Stimulated activated naive CD8-positive, alpha-beta T cell treated with anti-CD3 and anti-CD28 coated beads, Interleukin-15, amount 100 ng/mL, for 72 hours (primary cell): ENCODE measurements at regions not wholly inside any gene's neighbourhood (a gene's known extent, or its start where the extent isn't known, plus 50 kb on each side); places are given as distances from the start of the nearest gene placed in this dataset.
A peak's percentile ranks its signal among the peaks of the same experiment; 100 is the strongest.
"Not testable (repeated sequence)": the region's sequence is repeated elsewhere in the genome, so short reads cannot be mapped to it uniquely, and the experiment has no call there.

ENCODE experiments used
- ATAC-seq: fragments of 150-1000 bp; cut with Tn5 transposase; 2 replicates; pipeline ENCODE4 v1.10.0; 2021; ENCODE audit warnings: mild to moderate bottlenecking, moderate library complexity
- DNase-seq, 2 donors: peaks; one replicate each; pipeline ENCODE4 v3.0.0; 2021 to 2022
- H3K27ac Mint-ChIP-seq, 2 donors: one replicate each; pipeline ENCODE4 v1.8.0; 2022; ENCODE audit warnings: mild to moderate bottlenecking in 2 of 2, mixed read lengths in 2 of 2, moderate library complexity in 2 of 2
- H3K27me3 Mint-ChIP-seq: one replicate; pipeline ENCODE4 v1.8.0; 2022; ENCODE audit warnings: mixed read lengths
- H3K4me1 Mint-ChIP-seq: one replicate; pipeline ENCODE4 v1.8.0; 2022; ENCODE audit warnings: mild to moderate bottlenecking, mixed read lengths
- H3K4me3 Mint-ChIP-seq, 2 donors: one replicate each; pipeline ENCODE4 v1.8.0; 2022; ENCODE audit warnings: mild to moderate bottlenecking in 2 of 2, mixed read lengths in 2 of 2, moderate library complexity in 1 of 2
- H3K9me3 Mint-ChIP-seq, 2 donors: one replicate each; pipeline ENCODE4 v1.8.0; 2022; ENCODE audit warnings: mixed read lengths in 2 of 2

DNA sequence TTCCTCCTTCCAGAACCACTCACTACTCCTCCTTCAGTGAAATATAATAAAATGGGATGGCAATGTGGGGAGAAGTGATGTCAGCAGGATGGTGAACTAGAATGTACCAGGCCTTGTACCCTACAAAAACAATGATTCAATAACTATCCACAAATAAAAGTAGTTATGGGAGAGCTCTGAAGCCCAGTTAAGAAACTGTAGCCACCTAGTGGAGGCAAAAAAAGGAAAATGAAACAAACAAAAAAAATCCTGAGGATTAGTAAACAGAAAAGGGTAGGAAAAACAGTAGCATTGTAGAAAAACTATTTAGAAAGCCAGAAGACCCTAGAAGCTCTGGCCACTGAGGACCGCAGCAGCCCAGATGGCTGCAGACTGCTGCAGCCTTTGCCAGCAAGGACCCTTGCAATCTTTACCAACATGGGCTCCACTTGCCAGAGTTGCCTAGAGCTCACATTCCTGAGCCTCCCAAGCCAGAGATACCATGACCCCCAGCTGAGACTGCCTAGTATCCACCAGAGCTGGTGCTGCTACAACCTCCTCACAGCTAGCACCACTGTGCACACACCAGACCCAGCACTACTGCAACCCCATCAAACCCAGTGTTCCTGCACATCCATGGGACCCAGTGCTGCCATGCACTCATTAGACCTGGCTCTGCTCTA is 259.7 kb upstream of the MSX2 start:
- peaks cover 18% of the 10 kb centered on the region for H3K27me3 Mint-ChIP-seq
- DNase-seq: no peak
- peaks cover 0 to 7% of the 10 kb centered on the region in 2 donors for H3K9me3 Mint-ChIP-seq
- H3K4me1 Mint-ChIP-seq: peaks cover 7% of the 10 kb centered on the region
- ATAC-seq: no peak
- no peak overlapping the region for H3K4me3 Mint-ChIP-seq
- H3K27ac Mint-ChIP-seq: no peak overlapping the region

- not testable (repeated sequence) for H3K27me3 Mint-ChIP-seq, DNase-seq
These were observed 252.9 kb upstream of the MSX2 start for GRCh38 chr5:174471528-174471927.

DNA sequence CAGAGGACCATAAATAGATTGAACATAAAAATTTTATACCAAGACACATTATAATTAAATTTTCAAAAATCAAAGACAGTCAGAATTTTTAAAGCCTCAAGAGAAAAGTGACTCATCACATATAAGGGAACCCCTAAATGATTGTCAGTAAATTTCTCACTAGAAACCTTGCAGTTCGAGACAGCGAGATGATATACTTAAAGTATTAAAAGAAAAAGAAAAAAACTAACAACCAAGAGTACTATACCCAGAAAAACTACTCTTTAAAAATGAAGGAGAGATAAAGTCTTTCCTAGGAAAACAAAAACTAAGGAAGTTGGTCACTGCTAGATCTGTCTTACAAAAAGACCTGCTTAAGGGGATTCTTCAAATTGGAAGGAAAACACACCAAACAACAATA is 251.4 kb upstream of the MSX2 start:
- Mint-ChIP-seq H3K4me1 (no peaks in the 10 kb centered on the region), H3K27me3 (no peaks in the 10 kb centered on the region), H3K4me3 (no peak overlapping the region), H3K27ac (no peak overlapping the region), H3K9me3 (peaks cover 5 to 25% of the 10 kb centered on the region in 2 donors)
- ATAC-seq: no peak
- DNase-seq: no peak

More at GRCh38 chr5:174471528-174471927, 252.9 kb upstream of the MSX2 start:
- ATAC-seq, H3K27ac Mint-ChIP-seq, H3K4me3 Mint-ChIP-seq, H3K4me1 Mint-ChIP-seq: not testable (repeated sequence)
- H3K9me3 Mint-ChIP-seq: peaks cover 5 to 33% of the 10 kb centered on the region in 2 donors

DNA sequence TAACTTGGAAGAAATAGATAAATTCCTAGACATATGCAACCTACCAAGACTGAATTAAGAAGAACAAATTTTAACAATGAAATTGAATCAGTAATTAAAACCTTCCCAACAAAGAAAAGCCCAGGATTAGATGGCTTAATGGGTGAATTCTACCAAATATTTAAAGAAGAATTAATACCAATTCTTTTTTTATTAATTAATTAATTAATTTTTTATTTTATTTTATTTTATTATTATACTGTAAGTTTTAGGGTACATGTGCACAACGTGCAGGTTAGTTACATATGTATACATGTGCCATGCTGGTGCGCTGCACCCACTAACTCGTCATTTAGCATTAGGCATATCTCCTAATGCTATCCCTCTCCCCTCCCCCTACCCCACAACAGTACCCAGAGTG is 248.4 kb upstream of the MSX2 start:
- H3K9me3 Mint-ChIP-seq: peaks cover 5 to 30% of the 10 kb centered on the region in 2 donors
- not testable (repeated sequence) for DNase-seq, H3K4me1 Mint-ChIP-seq, H3K4me3 Mint-ChIP-seq, ATAC-seq, H3K27me3 Mint-ChIP-seq, H3K27ac Mint-ChIP-seq

DNA sequence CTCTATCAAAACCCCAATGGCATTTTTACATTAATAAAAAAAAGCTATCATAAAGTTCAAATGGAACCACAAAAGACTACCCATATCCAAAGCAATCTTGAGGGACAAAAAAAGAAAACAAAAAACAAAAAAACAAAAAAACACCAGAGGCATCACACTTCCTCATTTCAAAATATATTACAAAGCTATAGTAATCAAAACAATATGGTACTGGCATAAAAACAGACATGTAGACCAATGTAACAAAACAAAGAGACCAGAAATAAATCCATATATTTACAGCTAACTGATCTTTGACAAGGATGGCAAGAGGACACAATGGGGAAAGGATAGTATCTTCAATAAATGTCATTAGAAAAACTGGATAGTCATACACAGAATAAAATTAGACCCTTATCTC is 245.1 kb upstream of the MSX2 start:
- Mint-ChIP-seq H3K27ac (peak overlapping the region in 1 of 2 donors; percentile 30), H3K4me1 (no peaks in the 10 kb centered on the region), H3K4me3 (no peak overlapping the region), H3K9me3 (peaks cover 5 to 29% of the 10 kb centered on the region in 2 donors), H3K27me3 (peaks cover 8% of the 10 kb centered on the region)
- ATAC-seq (no peak), DNase-seq (no peak)

DNA sequence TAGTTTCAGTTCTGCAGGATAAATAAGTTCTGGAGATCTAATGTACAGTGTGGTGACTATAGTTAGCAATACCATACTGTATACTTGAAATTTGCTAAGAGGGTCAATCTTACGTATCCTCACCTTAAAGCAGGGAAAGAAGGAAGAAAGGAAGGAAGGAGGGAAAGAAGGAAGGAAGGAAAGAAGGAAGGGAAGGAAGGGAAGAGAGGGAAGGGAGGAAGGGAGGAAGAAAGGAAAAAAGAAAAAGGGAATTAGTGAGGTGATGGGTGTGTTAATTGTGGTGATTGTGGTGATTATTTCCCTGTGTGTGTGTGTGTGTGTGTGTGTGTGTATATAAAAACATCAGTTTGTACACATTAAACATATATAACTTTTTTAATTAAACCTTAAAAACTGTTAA is 242.6 kb upstream of the MSX2 start:
- peaks cover 6 to 29% of the 10 kb centered on the region in 2 donors for H3K9me3 Mint-ChIP-seq
- DNase-seq (no peak), ATAC-seq (no peak)
- no peak overlapping the region for H3K4me3 Mint-ChIP-seq
- no peaks in the 10 kb centered on the region for H3K4me1 Mint-ChIP-seq
- peak overlapping the region in 1 of 2 donors; percentile 55 for H3K27ac Mint-ChIP-seq
- H3K27me3 Mint-ChIP-seq: peaks cover 11% of the 10 kb centered on the region

- DNase-seq: no peak
- no peak for ATAC-seq
- Mint-ChIP-seq H3K4me1 (no peaks in the 10 kb centered on the region), H3K27me3 (peaks cover 20% of the 10 kb centered on the region), H3K27ac (no peak overlapping the region), H3K4me3 (no peak overlapping the region), H3K9me3 (peaks cover 12 to 38% of the 10 kb centered on the region in 2 donors)
These were observed 241.8 kb upstream of the MSX2 start for GRCh38 chr5:174482607-174483024.

- no peak for DNase-seq
- Mint-ChIP-seq H3K27ac (no peak overlapping the region), H3K27me3 (peaks cover 23% of the 10 kb centered on the region), H3K9me3 (peaks cover 12 to 38% of the 10 kb centered on the region in 2 donors), H3K4me1 (no peaks in the 10 kb centered on the region), H3K4me3 (no peak overlapping the region)
- ATAC-seq: no peak
These were observed 241.0 kb upstream of the MSX2 start for GRCh38 chr5:174483411-174483810.

- DNase-seq (no peak), ATAC-seq (no peak)
- H3K27me3 Mint-ChIP-seq: peaks cover 14% of the 10 kb centered on the region
- peaks cover 12 to 26% of the 10 kb centered on the region in 2 donors for H3K9me3 Mint-ChIP-seq
- H3K4me1 Mint-ChIP-seq: no peaks in the 10 kb centered on the region
- no peak overlapping the region for H3K4me3 Mint-ChIP-seq
- no peak overlapping the region for H3K27ac Mint-ChIP-seq
These were observed 235.2 kb upstream of the MSX2 start for GRCh38 chr5:174489215-174489614.

DNA sequence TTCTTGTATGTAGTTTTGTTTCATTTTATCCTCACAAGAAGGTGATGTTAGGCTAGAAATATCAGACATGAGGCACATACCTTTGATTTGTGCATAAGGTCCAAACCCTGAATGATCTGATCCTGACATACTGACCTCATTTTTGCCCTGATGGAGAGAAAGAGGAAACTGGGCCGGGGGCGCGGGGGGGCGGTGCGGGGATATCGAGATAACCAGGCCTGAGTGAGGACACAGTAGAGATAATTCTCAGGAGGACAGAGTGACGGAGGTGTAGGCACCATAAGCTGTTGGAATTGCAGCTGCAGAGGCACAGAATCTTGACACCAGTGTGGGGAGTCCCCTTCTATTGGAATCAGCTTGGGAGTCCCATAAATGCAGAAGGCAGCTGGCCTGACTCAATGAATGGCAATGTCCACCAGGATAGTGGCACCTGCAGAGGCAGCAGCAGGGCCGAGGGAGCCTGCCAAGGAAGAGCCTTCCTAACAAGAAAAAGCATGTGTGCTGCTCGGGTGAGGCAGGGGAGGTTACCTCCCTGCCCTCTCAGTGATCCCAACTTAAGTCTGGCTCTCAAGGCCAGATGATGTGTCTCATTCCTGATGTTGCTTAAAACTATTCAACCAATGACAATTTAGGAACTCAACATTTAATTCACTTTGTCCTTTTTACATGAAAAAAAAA is 234.3 kb upstream of the MSX2 start:
- DNase-seq: no peak
- no peaks in the 10 kb centered on the region for H3K4me1 Mint-ChIP-seq
- ATAC-seq: no peak
- peaks cover 14% of the 10 kb centered on the region for H3K27me3 Mint-ChIP-seq
- peaks cover 7 to 19% of the 10 kb centered on the region in 2 donors for H3K9me3 Mint-ChIP-seq
- no peak overlapping the region for H3K4me3 Mint-ChIP-seq
- no peak overlapping the region for H3K27ac Mint-ChIP-seq

DNA sequence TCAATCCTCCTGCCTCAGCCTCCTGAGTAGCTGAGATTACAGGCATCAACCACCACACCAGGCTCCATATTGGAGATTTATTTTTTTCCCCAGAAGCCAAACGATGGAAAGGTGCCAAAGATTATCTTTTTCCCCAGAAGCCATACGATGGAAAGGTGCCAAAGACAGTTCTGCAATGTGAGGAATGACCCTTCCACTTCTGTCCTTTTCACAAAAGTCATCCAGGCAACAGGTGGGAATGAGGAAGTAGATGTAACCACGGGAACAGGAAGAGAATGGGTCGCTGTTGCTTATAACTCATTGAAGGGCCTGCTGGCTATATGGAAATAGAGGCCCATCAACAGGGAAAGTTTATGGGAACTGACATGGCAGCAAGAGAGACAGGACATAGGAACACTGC is 233.7 kb upstream of the MSX2 start:
- H3K4me1 Mint-ChIP-seq: no peaks in the 10 kb centered on the region
- H3K27ac Mint-ChIP-seq: no peak overlapping the region
- ATAC-seq: no peak
- DNase-seq: no peak
- peaks cover 7 to 19% of the 10 kb centered on the region in 2 donors for H3K9me3 Mint-ChIP-seq
- peaks cover 14% of the 10 kb centered on the region for H3K27me3 Mint-ChIP-seq
- H3K4me3 Mint-ChIP-seq: no peak overlapping the region

DNA sequence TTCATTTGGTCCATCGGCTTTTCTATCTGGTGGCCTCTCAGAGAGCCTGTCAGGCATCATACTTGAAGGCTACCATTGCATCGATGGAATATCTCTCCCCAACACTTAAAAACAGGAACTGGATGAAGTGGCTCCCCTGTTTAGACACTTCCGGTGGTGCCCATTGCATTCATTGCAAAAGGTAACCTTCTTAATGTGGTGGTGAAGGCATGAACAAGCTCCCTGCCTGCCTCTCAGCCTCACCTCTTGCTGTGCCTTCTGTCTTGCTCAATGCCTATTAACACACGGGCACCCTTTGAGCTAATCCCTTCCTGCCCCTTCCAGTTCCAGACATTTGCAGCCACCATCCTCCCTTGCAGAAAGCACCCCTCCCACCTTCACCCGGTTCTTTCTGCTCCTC is 233.1 kb upstream of the MSX2 start:
- Mint-ChIP-seq H3K27me3 (peaks cover 14% of the 10 kb centered on the region), H3K27ac (no peak overlapping the region), H3K9me3 (peaks cover 7 to 14% of the 10 kb centered on the region in 2 donors), H3K4me3 (no peak overlapping the region), H3K4me1 (no peaks in the 10 kb centered on the region)
- DNase-seq (no peak), ATAC-seq (no peak)

- H3K27me3 Mint-ChIP-seq: peaks cover 10% of the 10 kb centered on the region
- peaks cover 5 to 8% of the 10 kb centered on the region in 2 donors for H3K9me3 Mint-ChIP-seq
- peak overlapping the region in 1 of 2 donors; percentile 21 for H3K27ac Mint-ChIP-seq
- no peak overlapping the region for H3K4me3 Mint-ChIP-seq
- ATAC-seq: no peak
- DNase-seq: no peak
- H3K4me1 Mint-ChIP-seq: no peaks in the 10 kb centered on the region
These were observed 232.5 kb upstream of the MSX2 start for GRCh38 chr5:174491761-174492350.

- Mint-ChIP-seq H3K4me3 (no peak overlapping the region), H3K27me3 (no peaks in the 10 kb centered on the region), H3K9me3 (peaks cover 8 to 10% of the 10 kb centered on the region in 2 donors), H3K27ac (no peak overlapping the region), H3K4me1 (no peaks in the 10 kb centered on the region)
- ATAC-seq: no peak
- DNase-seq: no peak
These were observed 230.9 kb upstream of the MSX2 start for GRCh38 chr5:174493530-174493929.

- not testable (repeated sequence) for H3K4me1 Mint-ChIP-seq, ATAC-seq, H3K4me3 Mint-ChIP-seq, H3K27ac Mint-ChIP-seq, DNase-seq
- peaks cover 11% of the 10 kb centered on the region for H3K27me3 Mint-ChIP-seq
- peaks cover 13 to 22% of the 10 kb centered on the region in 2 donors for H3K9me3 Mint-ChIP-seq
These were observed 226.4 kb upstream of the MSX2 start for GRCh38 chr5:174497939-174498338.

DNA sequence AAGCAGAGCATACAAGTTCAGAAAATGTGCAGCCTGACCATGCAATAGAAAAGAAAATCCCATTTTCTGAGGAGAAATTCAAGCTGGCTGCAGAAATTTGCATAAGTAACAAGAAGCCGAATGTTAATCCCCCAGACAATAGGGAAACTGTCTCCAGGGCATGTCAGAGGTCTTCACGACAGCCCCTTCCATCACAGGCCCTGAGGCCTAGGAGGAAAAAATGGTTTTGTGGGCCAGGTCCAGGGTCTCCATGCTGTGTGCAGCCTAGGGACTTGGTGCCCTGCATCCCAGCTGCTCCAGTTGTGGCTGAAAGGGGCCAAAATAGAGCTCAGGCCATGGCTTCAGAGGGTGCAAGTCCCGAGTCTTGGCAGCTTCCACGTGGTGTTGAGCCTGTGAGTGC is 225.8 kb upstream of the MSX2 start:
- not testable (repeated sequence) for H3K4me1 Mint-ChIP-seq, H3K27ac Mint-ChIP-seq, ATAC-seq, H3K4me3 Mint-ChIP-seq, DNase-seq
- peaks cover 13% of the 10 kb centered on the region for H3K27me3 Mint-ChIP-seq
- H3K9me3 Mint-ChIP-seq: peaks cover 13 to 22% of the 10 kb centered on the region in 2 donors
